Suprapubic skin (tissue), 4 donors: ENCODE measurements at regions not wholly inside any gene's neighbourhood (a gene's known extent, or its start where the extent isn't known, plus 50 kb on each side); places are given as distances from the start of the nearest gene placed in this dataset.

ENCODE experiments used
- EP300 ChIP-seq: sonication (generic); formaldehyde crosslinking; IDR thresholded peaks from one replicate; pipeline ENCODE4 v1.6.1; 2017; ENCODE audit warnings: antibody characterized with exemption
- POLR2A ChIP-seq, 2 donors: fragments of 450-650 bp; IDR thresholded peaks; one replicate each; pipeline ENCODE4 v1.6.1; 2017; ENCODE audit warnings: antibody characterized with exemption in 2 of 2, mild to moderate bottlenecking in 2 of 2, moderate library complexity in 2 of 2
- POLR2AphosphoS5 ChIP-seq, 3 donors: sonication (generic); formaldehyde crosslinking; IDR thresholded peaks; one replicate each; pipeline ENCODE4 v1.6.1; 2017; ENCODE audit warnings: antibody characterized with exemption in 3 of 3
- TF ChIP-seq, protein P1 (sequence below), 2 donors: fragments of 200-600 bp in 1 of 2; fragments of 450-650 bp in 1 of 2; sonication (generic) in 1 of 2; IDR thresholded peaks; one replicate each; pipeline ENCODE4 v1.5.1; 2016 to 2019; ENCODE audit warnings: antibody characterized with exemption in 2 of 2, mild to moderate bottlenecking in 1 of 2, moderate library complexity in 1 of 2

DNA sequence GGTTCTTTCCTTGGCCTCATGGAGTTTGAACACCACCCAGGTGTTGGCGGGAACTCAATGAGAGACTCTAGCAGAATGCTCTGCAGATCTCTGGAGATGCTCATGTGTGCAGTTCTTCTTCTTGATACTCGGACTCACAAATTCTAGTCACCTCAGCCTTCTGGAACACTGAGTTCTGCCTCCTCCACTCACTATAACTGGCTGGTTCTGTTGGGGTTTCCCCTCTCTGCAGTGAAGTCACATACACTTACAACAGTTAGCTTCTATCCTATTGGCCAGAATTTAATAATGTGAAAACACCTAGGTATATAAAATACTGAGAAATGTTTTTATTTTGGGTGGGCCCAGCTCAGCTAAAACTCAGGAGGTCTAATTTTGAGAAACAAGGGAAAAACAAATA lies 109.6 kb upstream of the HIVEP1 start:
- TF ChIP-seq, protein P1, sequence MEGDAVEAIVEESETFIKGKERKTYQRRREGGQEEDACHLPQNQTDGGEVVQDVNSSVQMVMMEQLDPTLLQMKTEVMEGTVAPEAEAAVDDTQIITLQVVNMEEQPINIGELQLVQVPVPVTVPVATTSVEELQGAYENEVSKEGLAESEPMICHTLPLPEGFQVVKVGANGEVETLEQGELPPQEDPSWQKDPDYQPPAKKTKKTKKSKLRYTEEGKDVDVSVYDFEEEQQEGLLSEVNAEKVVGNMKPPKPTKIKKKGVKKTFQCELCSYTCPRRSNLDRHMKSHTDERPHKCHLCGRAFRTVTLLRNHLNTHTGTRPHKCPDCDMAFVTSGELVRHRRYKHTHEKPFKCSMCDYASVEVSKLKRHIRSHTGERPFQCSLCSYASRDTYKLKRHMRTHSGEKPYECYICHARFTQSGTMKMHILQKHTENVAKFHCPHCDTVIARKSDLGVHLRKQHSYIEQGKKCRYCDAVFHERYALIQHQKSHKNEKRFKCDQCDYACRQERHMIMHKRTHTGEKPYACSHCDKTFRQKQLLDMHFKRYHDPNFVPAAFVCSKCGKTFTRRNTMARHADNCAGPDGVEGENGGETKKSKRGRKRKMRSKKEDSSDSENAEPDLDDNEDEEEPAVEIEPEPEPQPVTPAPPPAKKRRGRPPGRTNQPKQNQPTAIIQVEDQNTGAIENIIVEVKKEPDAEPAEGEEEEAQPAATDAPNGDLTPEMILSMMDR (IDR thresholded peaks at IDR 0.05) = no peak
- no peak for TF ChIP-seq EP300
- no peak for TF ChIP-seq POLR2A (IDR thresholded peaks at IDR 0.05)
- no peak for TF ChIP-seq POLR2AphosphoS5 (IDR thresholded peaks at IDR 0.05)
